Caco-2 (cell line): ENCODE measurements at regions not wholly inside any gene's neighbourhood (a gene's known extent, or its start where the extent isn't known, plus 50 kb on each side); places are given as distances from the start of the nearest gene placed in this dataset.

Experiments
- BruUV-seq: library from RNA; stranded (reverse); fragments of 400-500 nt; replicated peaks from 2 replicates; lab custom pipeline; 2021; lab: Mats Ljungman, UMichigan
- CTCF ChIA-PET: fragments of 300-600 bp; sonication (Branson Sonifier 250); formaldehyde crosslinking; loops from one replicate; lab custom pipeline; 2022; ENCODE audit warnings: antibody characterized with exemption; lab: Charles Lee
- POLR2A ChIA-PET: fragments of 300-600 bp; sonication (Branson Sonifier 250); formaldehyde crosslinking; loops from one replicate; lab custom pipeline; 2022; ENCODE audit warnings: antibody characterized with exemption; lab: Charles Lee
- DNase-seq, 2 experiments: peaks; one replicate each; pipeline versions ENCODE4 v3.0.0 to v3.0.0-alpha.2; 2020 to 2022
- H3K27me3 ChIP-seq: replicated peaks from 2 replicates; pipeline ENCODE4 v1.6.0; 2011; ENCODE audit warnings: low read length; ENCODE audit not compliant: control insufficient read depth, insufficient read depth
- H3K36me3 ChIP-seq: 2 replicates; pipeline ENCODE4 v1.5.1; 2011; ENCODE audit warnings: low read length; ENCODE audit not compliant: control insufficient read depth, insufficient read depth
- H3K4me1 ChIP-seq: fragments of 250-450 bp; sonication (Bioruptor Pico); 2 replicates; pipeline ENCODE4 v1.5.1; 2020; ENCODE audit warnings: mild to moderate bottlenecking
- H3K4me3 ChIP-seq: 2 replicates; pipeline ENCODE4 v1.5.1; 2011; ENCODE audit warnings: low read depth, mild to moderate bottlenecking, control low read depth, low read length
- H3K9me3 ChIP-seq: fragments of 250-450 bp; sonication (Bioruptor Pico); 2 replicates; pipeline ENCODE4 v1.5.1; 2020; ENCODE audit warnings: mild to moderate bottlenecking, moderate library complexity
- H3K27ac Mint-ChIP-seq: one replicate; pipeline ENCODE4 v1.8.0; 2022; ENCODE audit warnings: mixed read lengths; ENCODE audit not compliant: unreplicated experiment
- H3K27me3 Mint-ChIP-seq: one replicate; pipeline ENCODE4 v1.8.0; 2022; ENCODE audit warnings: mixed read lengths; ENCODE audit not compliant: insufficient read depth, unreplicated experiment
- H3K36me3 Mint-ChIP-seq: one replicate; pipeline ENCODE4 v1.8.0; 2022; ENCODE audit warnings: mild to moderate bottlenecking, mixed read lengths; ENCODE audit not compliant: insufficient read depth, unreplicated experiment
- H3K4me1 Mint-ChIP-seq: one replicate; pipeline ENCODE4 v1.8.0; 2022; ENCODE audit warnings: low read depth, mixed read lengths; ENCODE audit not compliant: unreplicated experiment
- H3K4me3 Mint-ChIP-seq: one replicate; pipeline ENCODE4 v1.8.0; 2022; ENCODE audit warnings: mild to moderate bottlenecking, moderate library complexity, mixed read lengths; ENCODE audit not compliant: unreplicated experiment
- H3K9me3 Mint-ChIP-seq: one replicate; pipeline ENCODE4 v1.8.0; 2022; ENCODE audit warnings: mixed read lengths; ENCODE audit not compliant: unreplicated experiment
- intact Hi-C: fragments of 100-400 bp; cut with micrococcal nuclease; formaldehyde crosslinking; loops from one replicate; pipeline ENCODE4 v1.10.0; 2022; ENCODE audit not compliant: unreplicated experiment
- TF ChIP-seq, protein P1 (sequence below), 2 experiments: fragments of 200-600 bp in 1 of 2; IDR thresholded peaks; 1 replicate in 1 of 2; 2 replicates in 1 of 2; pipeline versions ENCODE4 v1.5.1 to v1.8.0; 2011 to 2022; ENCODE audit warnings: antibody characterized with exemption in 1 of 2, control low read depth in 1 of 2, inconsistent platforms in 1 of 2, low read depth in 1 of 2, low read length in 1 of 2, mild to moderate bottlenecking in 1 of 2, moderate library complexity in 1 of 2; ENCODE audit not compliant: insufficient read depth in 1 of 2, severe bottlenecking in 1 of 2, unreplicated experiment in 1 of 2

DNA sequence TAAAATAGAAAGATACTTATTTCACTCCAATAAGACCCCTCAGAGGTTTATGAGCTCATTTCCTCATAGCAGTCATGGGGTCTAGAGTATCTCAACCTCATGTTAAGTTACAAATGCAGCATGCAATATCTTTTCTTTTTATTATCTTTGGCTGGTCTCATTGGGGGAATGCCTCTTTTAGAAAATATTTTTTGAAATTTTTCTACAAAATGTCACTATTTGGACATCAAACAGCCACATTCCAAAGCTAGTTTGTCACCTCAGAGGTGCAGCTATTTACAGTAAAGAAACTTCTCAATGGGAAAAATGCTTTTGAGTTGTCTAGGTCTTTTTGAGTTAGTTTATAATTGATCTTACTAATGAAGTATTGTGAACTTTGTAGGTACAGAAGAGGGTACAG is 370.7 kb upstream of the LRATD1 start:
- no TSS peak for BruUV-seq
- Mint-ChIP-seq H3K27me3 (peaks cover 3% of the 10 kb centered on the region), H3K4me3 (no peak overlapping the region), H3K9me3 (peaks cover 10% of the 10 kb centered on the region), H3K36me3 (no peaks in the 10 kb centered on the region), H3K4me1 (no peaks in the 10 kb centered on the region), H3K27ac (no peak overlapping the region)
- POLR2A ChIA-PET, result no interaction called here
- intact Hi-C loops, result no loop called here
- CTCF ChIA-PET, result interaction anchor here (0.7 kb wide), 1 partner anchor 1708 kb away, joined by 3 read pairs; no protein-coding TSS in a partner anchor
- H3K4me1 ChIP-seq, result no peaks in the 10 kb centered on the region
- H3K9me3 ChIP-seq, result no peaks in the 10 kb centered on the region
- no peaks in the 10 kb centered on the region for H3K27me3 ChIP-seq
- no peak overlapping the region for H3K4me3 ChIP-seq
- no peaks in the 10 kb centered on the region for H3K36me3 ChIP-seq
- TF ChIP-seq, protein P1, sequence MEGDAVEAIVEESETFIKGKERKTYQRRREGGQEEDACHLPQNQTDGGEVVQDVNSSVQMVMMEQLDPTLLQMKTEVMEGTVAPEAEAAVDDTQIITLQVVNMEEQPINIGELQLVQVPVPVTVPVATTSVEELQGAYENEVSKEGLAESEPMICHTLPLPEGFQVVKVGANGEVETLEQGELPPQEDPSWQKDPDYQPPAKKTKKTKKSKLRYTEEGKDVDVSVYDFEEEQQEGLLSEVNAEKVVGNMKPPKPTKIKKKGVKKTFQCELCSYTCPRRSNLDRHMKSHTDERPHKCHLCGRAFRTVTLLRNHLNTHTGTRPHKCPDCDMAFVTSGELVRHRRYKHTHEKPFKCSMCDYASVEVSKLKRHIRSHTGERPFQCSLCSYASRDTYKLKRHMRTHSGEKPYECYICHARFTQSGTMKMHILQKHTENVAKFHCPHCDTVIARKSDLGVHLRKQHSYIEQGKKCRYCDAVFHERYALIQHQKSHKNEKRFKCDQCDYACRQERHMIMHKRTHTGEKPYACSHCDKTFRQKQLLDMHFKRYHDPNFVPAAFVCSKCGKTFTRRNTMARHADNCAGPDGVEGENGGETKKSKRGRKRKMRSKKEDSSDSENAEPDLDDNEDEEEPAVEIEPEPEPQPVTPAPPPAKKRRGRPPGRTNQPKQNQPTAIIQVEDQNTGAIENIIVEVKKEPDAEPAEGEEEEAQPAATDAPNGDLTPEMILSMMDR (IDR thresholded peaks at IDR 0.05; ENCODE audit: insufficient read depth in 1 of 2, low read depth in 1 of 2, low read length in 1 of 2, severe bottlenecking in 1 of 2, unreplicated experiment in 1 of 2), result no peak
- no peak for DNase-seq

DNA sequence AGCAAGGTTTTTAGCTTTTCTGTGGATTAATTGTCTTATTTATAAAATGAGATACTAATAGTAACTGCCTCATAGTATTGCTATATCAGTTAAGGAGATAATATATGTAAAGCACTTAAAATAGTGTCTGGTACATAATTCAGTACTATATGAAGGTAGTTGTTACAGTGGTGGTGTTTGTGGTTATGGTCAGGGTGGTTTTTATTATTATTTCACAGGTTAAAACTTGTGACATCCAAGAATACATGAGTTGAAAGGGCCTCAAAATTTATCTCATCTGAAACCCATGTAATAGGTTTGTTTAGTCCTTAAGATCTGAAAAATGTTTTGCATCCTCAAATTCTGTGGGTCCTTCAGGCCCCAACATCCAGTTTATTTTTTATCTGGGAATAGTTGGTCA is 369.5 kb upstream of the LRATD1 start:
- intact Hi-C loops, result no loop called here
- Histone ChIP-seq H3K36me3 (no peaks in the 10 kb centered on the region), H3K9me3 (no peaks in the 10 kb centered on the region), H3K27me3 (no peaks in the 10 kb centered on the region), H3K4me3 (no peak overlapping the region), H3K4me1 (no peaks in the 10 kb centered on the region)
- Mint-ChIP-seq H3K27ac (no peak overlapping the region), H3K4me3 (no peak overlapping the region), H3K36me3 (no peaks in the 10 kb centered on the region), H3K4me1 (no peaks in the 10 kb centered on the region), H3K9me3 (peaks cover 10% of the 10 kb centered on the region), H3K27me3 (peaks cover 3% of the 10 kb centered on the region)
- DNase-seq, result no peak
- TF ChIP-seq, protein P1 (IDR thresholded peaks at IDR 0.05; ENCODE audit: insufficient read depth in 1 of 2, low read depth in 1 of 2, low read length in 1 of 2, severe bottlenecking in 1 of 2, unreplicated experiment in 1 of 2), result no peak
- ChIA-PET POLR2A (no interaction called here), CTCF (no interaction called here)
- no TSS peak for BruUV-seq

DNA sequence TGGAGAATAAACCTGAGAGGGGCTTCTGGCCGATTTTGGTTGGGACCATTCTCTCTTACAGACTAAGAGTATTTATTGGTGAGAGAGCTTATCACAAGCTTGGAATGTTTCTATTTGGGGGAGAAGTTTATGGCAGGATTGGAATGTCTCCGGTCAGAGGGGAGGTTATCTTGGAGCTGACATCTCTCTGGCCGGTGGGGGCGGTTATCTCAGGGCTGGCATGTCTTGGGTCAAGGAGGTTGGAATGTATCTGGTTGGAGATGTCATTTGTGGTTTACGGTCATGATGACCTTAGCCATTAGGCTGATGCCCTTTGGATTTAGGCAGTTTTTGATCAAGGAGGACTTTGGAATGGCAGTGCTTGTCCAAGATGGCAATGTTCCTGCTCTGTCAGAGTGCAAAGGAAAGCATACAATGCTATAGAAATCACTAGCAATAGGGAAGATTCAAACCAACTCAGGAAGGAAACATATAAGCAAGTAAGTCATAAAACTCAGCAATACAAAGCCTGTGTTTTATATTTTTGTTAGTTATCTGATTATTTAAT is 362.4 kb upstream of the LRATD1 start:
- peak overlapping the region; percentile 14 for H3K27ac Mint-ChIP-seq
- no TSS peak for BruUV-seq

More for the DNA sequence above, 362.4 kb upstream of the LRATD1 start:
- no peaks in the 10 kb centered on the region for H3K27me3 ChIP-seq
- DNase-seq, result peak; percentile 51 to 74
- Mint-ChIP-seq H3K9me3 (peaks cover 26% of the 10 kb centered on the region), H3K27me3 (no peaks in the 10 kb centered on the region), H3K4me1 (no peaks in the 10 kb centered on the region), H3K36me3 (peaks cover 7% of the 10 kb centered on the region), H3K4me3 (no peak overlapping the region)
- intact Hi-C loops, result no loop called here
- no peaks in the 10 kb centered on the region for H3K36me3 ChIP-seq
- peaks cover 10% of the 10 kb centered on the region for H3K9me3 ChIP-seq
- TF ChIP-seq, protein P1 (IDR thresholded peaks at IDR 0.05; ENCODE audit: insufficient read depth in 1 of 2, low read depth in 1 of 2, low read length in 1 of 2, severe bottlenecking in 1 of 2, unreplicated experiment in 1 of 2), result no peak
- H3K4me1 ChIP-seq, result peaks cover 11% of the 10 kb centered on the region; the same call in 1 of the 2 replicates
- ChIA-PET POLR2A (no interaction called here), CTCF (no interaction called here)
- no peak overlapping the region for H3K4me3 ChIP-seq
